Right lung (tissue), 2 donors: ENCODE measurements at regions not wholly inside any gene's neighbourhood (a gene's known extent, or its start where the extent isn't known, plus 50 kb on each side); places are given as distances from the start of the nearest gene placed in this dataset.

Experiments
- DNase-seq, 2 donors: peaks; one replicate each; pipeline ENCODE4 v3.0.0-alpha.2; 2013

GRCh38 chr16:88318051-88318450, 64.7 kb upstream of the ZNF469 start:
- no peak for DNase-seq

GRCh38 chr16:88318521-88318920, 64.2 kb upstream of the ZNF469 start:
- no peak for DNase-seq

DNA sequence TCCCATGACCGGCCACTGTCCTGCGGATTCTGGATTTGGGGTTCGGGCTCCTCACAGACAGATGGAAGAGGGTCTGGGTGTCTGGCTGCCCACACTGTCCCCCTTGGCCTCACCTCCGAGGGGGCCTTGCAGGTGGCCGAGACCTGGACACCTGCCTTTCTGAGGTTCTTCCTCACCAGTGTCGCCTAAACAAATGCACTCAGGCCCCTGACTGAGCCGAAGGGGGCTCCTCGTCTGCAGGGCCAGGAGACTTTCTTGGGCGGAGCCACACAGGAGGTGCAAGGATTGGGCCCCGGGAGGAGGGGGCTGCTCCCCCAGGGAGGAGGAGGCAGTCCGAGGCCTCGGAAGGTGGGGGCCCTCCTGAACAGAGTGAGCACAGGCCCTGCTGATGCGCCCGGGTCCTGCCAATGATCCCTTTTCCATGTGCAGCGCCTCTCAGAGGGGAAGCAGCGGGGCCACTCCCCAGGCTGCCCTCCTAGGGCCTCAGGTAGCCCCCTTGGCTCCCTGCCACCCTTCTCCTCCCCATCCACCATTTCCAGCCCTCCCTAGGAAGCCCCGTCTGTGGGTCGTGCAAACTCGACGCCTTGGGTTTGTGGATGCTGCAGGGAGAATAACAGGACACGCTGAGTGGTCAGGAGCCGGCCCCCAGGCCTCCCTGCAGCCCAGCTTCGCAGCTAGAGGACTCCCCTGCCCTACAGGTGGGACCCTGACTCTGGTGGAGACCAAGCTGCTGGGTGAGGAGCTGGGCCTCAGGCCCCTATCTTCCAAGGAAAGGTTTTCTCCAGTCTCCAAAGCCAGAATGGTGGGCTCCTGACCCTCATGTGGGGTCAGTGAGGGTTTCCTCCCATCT, 63.4 kb upstream of the ZNF469 start:
- DNase-seq, result no peak

- DNase-seq, result no peak
These were observed 61.7 kb upstream of the ZNF469 start for GRCh38 chr16:88320947-88321634.

- no peak for DNase-seq
These were observed 60.9 kb upstream of the ZNF469 start for GRCh38 chr16:88321635-88322499.

GRCh38 chr16:88322500-88322970, 60.2 kb upstream of the ZNF469 start:
- DNase-seq, result no peak

GRCh38 chr16:88323041-88323440, 59.7 kb upstream of the ZNF469 start:
- DNase-seq, result no peak

GRCh38 chr16:88323546-88324330, 59.0 kb upstream of the ZNF469 start:
- no peak for DNase-seq

DNA sequence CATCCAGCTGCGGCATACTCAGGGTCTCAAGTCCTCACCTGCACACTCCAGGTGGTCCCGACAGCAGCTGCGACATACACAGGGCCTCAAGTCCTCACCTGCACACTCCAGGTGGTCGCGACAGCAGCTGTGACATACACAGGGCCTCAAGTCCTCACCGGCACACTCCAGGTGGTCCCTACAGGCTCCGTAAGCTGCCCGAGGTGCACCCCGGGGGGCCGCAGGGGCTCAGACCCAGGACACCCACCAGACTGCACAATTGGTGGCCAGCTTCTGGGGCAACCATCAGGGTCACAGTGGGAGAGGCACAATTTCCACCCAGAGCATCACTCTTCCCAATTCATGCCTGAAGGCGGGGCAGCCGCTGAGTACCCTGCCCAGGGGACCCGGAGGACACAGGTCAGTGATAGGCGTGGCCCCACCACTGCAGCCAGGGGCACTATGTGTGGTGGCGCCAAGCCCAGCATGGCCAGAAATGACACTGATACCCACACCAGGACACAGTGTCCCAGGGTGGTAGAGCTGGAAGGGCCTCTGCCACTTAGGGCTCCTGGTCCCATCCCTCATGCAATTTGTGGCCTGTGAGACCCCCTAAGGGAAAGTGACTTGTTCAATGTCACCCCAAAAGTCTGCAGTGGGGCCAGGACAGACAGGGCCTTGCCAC, 57.5 kb upstream of the ZNF469 start:
- no peak for DNase-seq

GRCh38 chr16:88325976-88326375, 56.8 kb upstream of the ZNF469 start:
- DNase-seq, result no peak

- no peak for DNase-seq
These were observed 55.9 kb upstream of the ZNF469 start for GRCh38 chr16:88326611-88327485.

DNA sequence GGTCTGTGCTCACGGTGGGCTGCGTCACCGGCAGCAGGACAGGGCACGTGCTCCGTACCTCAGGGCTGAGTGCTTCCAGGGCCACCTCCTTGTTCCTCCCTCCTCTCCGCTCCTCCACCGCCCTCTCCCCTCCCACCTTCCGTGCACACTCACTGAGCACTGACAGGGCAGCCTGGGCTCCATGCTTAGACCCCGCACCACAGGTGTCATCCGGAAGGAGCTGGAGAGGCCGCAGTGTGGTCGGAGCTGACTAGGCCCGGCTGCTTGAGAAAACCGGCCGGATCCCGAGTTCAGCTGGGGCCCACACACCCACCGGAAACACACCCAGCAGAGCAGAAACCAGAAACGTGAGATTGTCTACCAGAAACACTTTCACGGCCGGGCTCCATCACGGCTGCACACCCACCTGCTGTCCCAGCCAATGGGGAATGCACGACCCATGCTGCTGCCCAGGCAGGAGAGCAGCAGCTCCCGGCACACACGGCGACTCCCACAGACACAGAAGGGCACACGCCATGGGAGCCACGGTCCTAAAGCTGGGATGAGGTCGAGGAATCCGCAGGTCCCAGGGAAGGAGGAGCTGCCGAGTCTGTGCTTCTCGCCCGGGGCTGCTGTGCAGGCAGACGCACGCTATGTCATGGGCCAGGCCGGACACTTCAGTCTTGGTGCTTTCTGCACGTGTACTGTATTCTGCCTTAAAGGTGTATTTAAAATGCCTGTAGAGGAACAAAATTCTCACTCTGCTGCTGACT, 55.0 kb upstream of the ZNF469 start:
- DNase-seq, result no peak

- DNase-seq, result no peak
These were observed 54.3 kb upstream of the ZNF469 start for GRCh38 chr16:88328313-88328980.

GRCh38 chr16:88329726-88330700, 52.7 kb upstream of the ZNF469 start:
- no peak for DNase-seq

DNA sequence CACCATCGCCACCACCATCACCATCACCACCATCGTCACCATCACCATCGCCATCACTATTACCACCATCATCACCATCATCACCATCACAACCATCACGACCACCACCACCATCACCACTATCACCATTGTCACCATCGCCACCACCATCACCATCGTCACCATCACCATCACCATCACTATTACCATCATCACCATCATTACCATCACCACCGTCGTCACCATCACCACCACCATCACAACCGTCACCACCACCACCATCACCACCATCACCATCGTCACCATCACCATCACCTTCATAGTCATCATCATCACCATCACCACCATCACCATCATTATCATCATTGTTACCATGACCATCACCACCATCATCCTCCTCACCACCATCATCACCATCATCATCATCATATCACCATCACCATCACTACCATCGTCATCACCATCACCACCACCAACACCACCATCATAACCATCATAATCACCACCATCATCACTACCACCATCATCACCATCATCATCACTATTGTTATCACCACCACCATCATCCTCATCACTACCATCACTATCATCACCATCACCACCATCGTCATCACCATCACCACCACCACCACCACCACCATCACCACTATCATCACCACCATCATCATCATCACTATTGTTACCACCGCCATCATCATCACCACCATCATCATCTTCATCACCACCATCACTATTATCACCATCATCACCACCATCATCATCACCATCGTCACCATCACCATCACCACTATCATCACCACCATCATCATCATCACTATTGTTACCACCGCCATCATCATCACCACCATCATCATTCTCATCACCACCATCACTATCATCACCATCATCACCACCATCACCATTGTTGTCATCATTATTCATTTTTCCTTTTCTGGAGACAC, 51.5 kb upstream of the ZNF469 start:
- DNase-seq, result no peak
